Panc1 (cell line): ENCODE measurements at regions not wholly inside any gene's neighbourhood (a gene's known extent, or its start where the extent isn't known, plus 50 kb on each side); places are given as distances from the start of the nearest gene placed in this dataset.
"Not testable (repeated sequence)": the region's sequence is repeated elsewhere in the genome, so short reads cannot be mapped to it uniquely, and the experiment has no call there.

Source experiments
- ATAC-seq: fragments of 200-7000 bp; cut with Tn5 transposase; 2 replicates; pipeline ENCODE4 v1.9.1; 2020; ENCODE audit warnings: mild to moderate bottlenecking, moderate library complexity
- BruUV-seq: library from RNA; stranded (reverse); fragments of 400-500 nt; replicated peaks from 2 replicates; lab custom pipeline; 2021; lab: Mats Ljungman, UMichigan
- CTCF ChIA-PET: fragments of 300-600 bp; sonication (Branson Sonifier 250); formaldehyde crosslinking; loops from one replicate; lab custom pipeline; 2022; ENCODE audit warnings: antibody characterized with exemption; lab: Charles Lee
- POLR2A ChIA-PET: fragments of 300-600 bp; sonication (Branson Sonifier 250); formaldehyde crosslinking; loops from one replicate; lab custom pipeline; 2022; ENCODE audit warnings: antibody characterized with exemption; lab: Charles Lee
- DNase-seq: peaks from one replicate; pipeline ENCODE4 v3.0.0-alpha.2; 2010; ENCODE audit warnings: low read depth, low spot score
- H3K27ac ChIP-seq: 2 replicates; pipeline ENCODE4 v1.5.1; 2011; ENCODE audit warnings: mild to moderate bottlenecking, low read length, inconsistent platforms
- H3K27me3 ChIP-seq: fragments of 200-500 bp; sonication (Bioruptor generic); 2 replicates; pipeline ENCODE4 v1.6.0; 2014; ENCODE audit warnings: low read length, inconsistent platforms; ENCODE audit not compliant: control insufficient read depth, insufficient read depth
- H3K36me3 ChIP-seq: fragments of 200-500 bp; sonication (Bioruptor generic); 2 replicates; pipeline ENCODE4 v1.5.1; 2014; ENCODE audit warnings: inconsistent platforms, mild to moderate bottlenecking, low read length, moderate library complexity; ENCODE audit not compliant: control insufficient read depth, insufficient read depth
- H3K4me1 ChIP-seq: 2 replicates; pipeline ENCODE4 v1.5.1; 2011; ENCODE audit warnings: inconsistent platforms, mild to moderate bottlenecking, low read length, moderate library complexity; ENCODE audit not compliant: control insufficient read depth, insufficient read depth
- H3K4me3 ChIP-seq, 2 experiments: 2 replicates each; pipeline ENCODE4 v1.5.1; 2011 to 2012; ENCODE audit warnings: low read depth in 2 of 2, low read length in 2 of 2, mild to moderate bottlenecking in 2 of 2, inconsistent platforms in 1 of 2, moderate library complexity in 1 of 2
- H3K9me3 ChIP-seq: fragments of 200-500 bp; sonication (Bioruptor generic); 2 replicates; pipeline ENCODE4 v1.5.1; 2014; ENCODE audit warnings: low read depth, mild to moderate bottlenecking, inconsistent platforms, low read length, moderate library complexity; ENCODE audit not compliant: control insufficient read depth, insufficient read depth
- CTCF ChIP-seq: fragments of 450-650 bp; IDR thresholded peaks from 2 replicates; pipeline ENCODE4 v1.5.1; 2017; ENCODE audit warnings: mild to moderate bottlenecking
- POLR2AphosphoS5 ChIP-seq: IDR thresholded peaks from 2 replicates; pipeline ENCODE4 v1.6.1; 2012; ENCODE audit warnings: mild to moderate bottlenecking, low read depth, low read length, moderate library complexity
- REST ChIP-seq, 2 experiments: IDR thresholded peaks; 2 replicates each; pipeline ENCODE4 v1.6.1; 2011 to 2012; ENCODE audit warnings: low read depth in 2 of 2, control low read depth in 1 of 2, low read length in 1 of 2, mild to moderate bottlenecking in 1 of 2, moderate library complexity in 1 of 2; ENCODE audit not compliant: insufficient read depth in 1 of 2
- SIN3A ChIP-seq: IDR thresholded peaks from 2 replicates; pipeline ENCODE4 v1.6.1; 2012; ENCODE audit warnings: low read depth, mild to moderate bottlenecking, low read length, moderate library complexity, borderline replicate concordance; ENCODE audit not compliant: insufficient read depth
- TCF7L2 ChIP-seq: IDR thresholded peaks from 2 replicates; pipeline ENCODE4 v1.6.1; 2011; ENCODE audit warnings: mild to moderate bottlenecking, low read depth, low read length, inconsistent platforms
- in situ Hi-C: cut with HindIII; loops from 2 replicates; pipeline ENCODE4 v1.10.0; 2016; ENCODE audit warnings: low sequenced_read_pairs, low pct_unique_long_range_greater_than_20kb
- intact Hi-C: fragments of 100-400 bp; cut with micrococcal nuclease; formaldehyde crosslinking; loops from one replicate; pipeline ENCODE4 v1.10.0; 2022; ENCODE audit not compliant: unreplicated experiment

- H3K4me1 ChIP-seq, BruUV-seq, H3K36me3 ChIP-seq, H3K27ac ChIP-seq, ATAC-seq, intact Hi-C loops, in situ Hi-C loops, H3K9me3 ChIP-seq, H3K27me3 ChIP-seq, DNase-seq, H3K4me3 ChIP-seq, CTCF ChIA-PET, POLR2A ChIA-PET: not testable (repeated sequence)
Observed at GRCh38 chrX:467686-468085, 81.0 kb upstream of the PPP2R3B start.

- Histone ChIP-seq H3K36me3 (no peaks in the 10 kb centered on the region), H3K27ac (no peak overlapping the region), H3K9me3 (no peaks in the 10 kb centered on the region), H3K27me3 (no peaks in the 10 kb centered on the region), H3K4me1 (no peaks in the 10 kb centered on the region), H3K4me3 (no peak overlapping the region)
- ChIA-PET CTCF (no interaction called here), POLR2A (no interaction called here)
- intact Hi-C loops: no loop called here
- BruUV-seq: no TSS peak
- TF ChIP-seq POLR2AphosphoS5 (no peak), CTCF (no peak), REST (IDR thresholded peaks at IDR 0.05; ENCODE audit: insufficient read depth in 1 of 2, low read depth in 2 of 2, low read length in 1 of 2) (no peak), SIN3A (no peak), TCF7L2 (no peak)
- in situ Hi-C loops: no loop called here
- no peak for ATAC-seq
- no peak for DNase-seq
Observed at GRCh38 chrX:468979-469378, 82.3 kb upstream of the PPP2R3B start.

- Histone ChIP-seq H3K4me3 (no peak overlapping the region), H3K36me3 (no peaks in the 10 kb centered on the region), H3K9me3 (no peaks in the 10 kb centered on the region), H3K27ac (no peak overlapping the region), H3K27me3 (no peaks in the 10 kb centered on the region), H3K4me1 (no peaks in the 10 kb centered on the region)
- ChIA-PET POLR2A (no interaction called here), CTCF (no interaction called here)
- TF ChIP-seq TCF7L2: no peak
- no peak for TF ChIP-seq CTCF
- no peak for TF ChIP-seq SIN3A
- no peak for TF ChIP-seq POLR2AphosphoS5
- no peak for TF ChIP-seq REST (IDR thresholded peaks at IDR 0.05; ENCODE audit: insufficient read depth in 1 of 2, low read depth in 2 of 2, low read length in 1 of 2)
- intact Hi-C loops: no loop called here
- DNase-seq (no peak), ATAC-seq (no peak)
- no TSS peak for BruUV-seq
- in situ Hi-C loops: no loop called here
Observed at GRCh38 chrX:470686-471085, 84.0 kb upstream of the PPP2R3B start.
